ENCODE measurements at regions not wholly inside any gene's neighbourhood (a gene's known extent, or its start where the extent isn't known, plus 50 kb on each side); places are given as distances from the start of the nearest gene placed in this dataset.

GRCh38 chr17:52515927-52516326 is 357.4 kb upstream of the CA10 start:
- no peaks in the 10 kb centered on the region for H3K36me3 ChIP-seq (ENCODE audit: low read depth)

GRCh38 chr17:52505601-52506000 is 347.1 kb upstream of the CA10 start:
- Histone ChIP-seq H3K27me3 (ENCODE audit: insufficient read depth, poor library complexity, severe bottlenecking) (no peaks in the 10 kb centered on the region), H3K27ac (ENCODE audit: poor library complexity, severe bottlenecking) (no peak overlapping the region), H3K9me3 (ENCODE audit: severe bottlenecking) (no peaks in the 10 kb centered on the region), H3K4me1 (ENCODE audit: insufficient read depth, poor library complexity, severe bottlenecking) (peaks cover 7% of the 10 kb centered on the region), H3K36me3 (ENCODE audit: low read depth) (no peaks in the 10 kb centered on the region), H3K4me3 (ENCODE audit: severe bottlenecking) (no peak overlapping the region)
- DNase-seq (ENCODE audit: low spot score) (no peak), ATAC-seq (ENCODE audit: low read depth) (peak; percentile 29; the same call in 1 of the 3 replicates)
- no peak for TF ChIP-seq CTCF (IDR thresholded peaks at IDR 0.05; ENCODE audit: poor library complexity, severe bottlenecking)

More at GRCh38 chr17:52515927-52516326, 357.4 kb upstream of the CA10 start:
- DNase-seq (ENCODE audit: low spot score) = no peak
- ATAC-seq (ENCODE audit: low read depth) = no peak
- no peak for TF ChIP-seq CTCF (IDR thresholded peaks at IDR 0.05; ENCODE audit: poor library complexity, severe bottlenecking)
- Histone ChIP-seq H3K27me3 (ENCODE audit: insufficient read depth, poor library complexity, severe bottlenecking) (no peaks in the 10 kb centered on the region), H3K4me1 (ENCODE audit: insufficient read depth, poor library complexity, severe bottlenecking) (no peaks in the 10 kb centered on the region), H3K9me3 (ENCODE audit: severe bottlenecking) (peaks cover 2% of the 10 kb centered on the region), H3K4me3 (ENCODE audit: severe bottlenecking) (no peak overlapping the region), H3K27ac (ENCODE audit: poor library complexity, severe bottlenecking) (no peak overlapping the region)

- Histone ChIP-seq H3K4me3 (ENCODE audit: severe bottlenecking) (no peak overlapping the region), H3K27ac (ENCODE audit: poor library complexity, severe bottlenecking) (no peak overlapping the region), H3K27me3 (ENCODE audit: insufficient read depth, poor library complexity, severe bottlenecking) (no peaks in the 10 kb centered on the region), H3K9me3 (ENCODE audit: severe bottlenecking) (no peaks in the 10 kb centered on the region), H3K36me3 (ENCODE audit: low read depth) (no peaks in the 10 kb centered on the region), H3K4me1 (ENCODE audit: insufficient read depth, poor library complexity, severe bottlenecking) (peaks cover 7% of the 10 kb centered on the region)
- TF ChIP-seq CTCF (IDR thresholded peaks at IDR 0.05; ENCODE audit: poor library complexity, severe bottlenecking) = no peak
- ATAC-seq (ENCODE audit: low read depth) = no peak
- no peak for DNase-seq (ENCODE audit: low spot score)
Observed at GRCh38 chr17:52504081-52504480, 345.6 kb upstream of the CA10 start.

- Histone ChIP-seq H3K4me3 (ENCODE audit: severe bottlenecking) (no peak overlapping the region), H3K4me1 (ENCODE audit: insufficient read depth, poor library complexity, severe bottlenecking) (no peaks in the 10 kb centered on the region), H3K27ac (ENCODE audit: poor library complexity, severe bottlenecking) (no peak overlapping the region), H3K27me3 (ENCODE audit: insufficient read depth, poor library complexity, severe bottlenecking) (no peaks in the 10 kb centered on the region), H3K9me3 (ENCODE audit: severe bottlenecking) (no peaks in the 10 kb centered on the region), H3K36me3 (ENCODE audit: low read depth) (no peaks in the 10 kb centered on the region)
- DNase-seq (ENCODE audit: low spot score) = no peak
- no peak for TF ChIP-seq CTCF (IDR thresholded peaks at IDR 0.05; ENCODE audit: poor library complexity, severe bottlenecking)
- no peak for ATAC-seq (ENCODE audit: low read depth)
Observed at GRCh38 chr17:52495646-52496045, 337.1 kb upstream of the CA10 start.

- ATAC-seq (ENCODE audit: low read depth) (no peak), DNase-seq (ENCODE audit: low spot score) (no peak)
- H3K9me3 ChIP-seq (ENCODE audit: severe bottlenecking) = peaks cover 2% of the 10 kb centered on the region
- H3K4me1 ChIP-seq (ENCODE audit: insufficient read depth, poor library complexity, severe bottlenecking) = no peaks in the 10 kb centered on the region
- no peak overlapping the region for H3K27ac ChIP-seq (ENCODE audit: poor library complexity, severe bottlenecking)
- H3K36me3 ChIP-seq (ENCODE audit: low read depth) = peaks cover 3% of the 10 kb centered on the region; the same call in 1 of the 2 replicates
- no peaks in the 10 kb centered on the region for H3K27me3 ChIP-seq (ENCODE audit: insufficient read depth, poor library complexity, severe bottlenecking)
- H3K4me3 ChIP-seq (ENCODE audit: severe bottlenecking) = no peak overlapping the region
- no peak for TF ChIP-seq CTCF (IDR thresholded peaks at IDR 0.05; ENCODE audit: poor library complexity, severe bottlenecking)
Observed at GRCh38 chr17:52482271-52482670, 323.8 kb upstream of the CA10 start.

All from RWPE2 (cell line).